ENCODE measurements at regions not wholly inside any gene's neighbourhood (a gene's known extent, or its start where the extent isn't known, plus 50 kb on each side); places are given as distances from the start of the nearest gene placed in this dataset.
A peak's percentile ranks its signal among the peaks of the same experiment; 100 is the strongest.

- TF ChIP-seq BACH2 (CRISPR knock-in tag; IDR thresholded peaks at IDR 0.05; ENCODE audit: borderline replicate concordance) = no peak
- TF ChIP-seq GLIS3 (CRISPR knock-in tag; IDR thresholded peaks at IDR 0.05) = no peak
- no peak for TF ChIP-seq CSRNP3 (CRISPR knock-in tag; IDR thresholded peaks at IDR 0.05)
- no peak for TF ChIP-seq TCF4 (CRISPR knock-in tag; IDR thresholded peaks at IDR 0.05; ENCODE audit: borderline replicate concordance)
- no peak for TF ChIP-seq ZNF8 (CRISPR knock-in tag; IDR thresholded peaks at IDR 0.05)
- TF ChIP-seq ZNF565 (CRISPR knock-in tag; conservative IDR thresholded peaks at IDR 0.05; ENCODE audit: low read depth) = no peak
- no peak for TF ChIP-seq SNAI2 (CRISPR knock-in tag; IDR thresholded peaks at IDR 0.05)
- TF ChIP-seq TOX (CRISPR knock-in tag; IDR thresholded peaks at IDR 0.05; ENCODE audit: borderline replicate concordance) = no peak
These were observed 153.5 kb upstream of the IRS2 start (continued) for GRCh38 chr13:109939838-109940237.

GRCh38 chr13:109939180-109939579 is 152.8 kb upstream of the IRS2 start:
- peak; percentile 56 for ATAC-seq
- TF ChIP-seq OSR1 (CRISPR knock-in tag; IDR thresholded peaks at IDR 0.05) (no peak), ZC3H10 (CRISPR knock-in tag; IDR thresholded peaks at IDR 0.05) (no peak), CSDC2 (CRISPR knock-in tag; IDR thresholded peaks at IDR 0.05) (no peak), ESRRG (CRISPR knock-in tag; IDR thresholded peaks at IDR 0.05) (no peak), RARB (CRISPR knock-in tag; IDR thresholded peaks at IDR 0.05) (no peak), ZNF8 (CRISPR knock-in tag; IDR thresholded peaks at IDR 0.05) (no peak), POU6F1 (CRISPR knock-in tag; IDR thresholded peaks at IDR 0.05; ENCODE audit: borderline replicate concordance, low read depth) (no peak), PPARA (CRISPR knock-in tag; IDR thresholded peaks at IDR 0.05; ENCODE audit: borderline replicate concordance) (no peak), ZNF70 (CRISPR knock-in tag; IDR thresholded peaks at IDR 0.05) (no peak), ZNF565 (CRISPR knock-in tag; conservative IDR thresholded peaks at IDR 0.05; ENCODE audit: low read depth) (no peak), TCF4 (CRISPR knock-in tag; IDR thresholded peaks at IDR 0.05; ENCODE audit: borderline replicate concordance) (no peak), ZFP3 (CRISPR knock-in tag; IDR thresholded peaks at IDR 0.05) (no peak), GLIS3 (CRISPR knock-in tag; IDR thresholded peaks at IDR 0.05) (no peak), CREB5 (CRISPR knock-in tag; IDR thresholded peaks at IDR 0.05; ENCODE audit: low read depth) (no peak)

GRCh38 chr13:109938255-109938936 is 152.0 kb upstream of the IRS2 start:
- ATAC-seq = peak; percentile 83
- TF ChIP-seq TSHZ2 (CRISPR knock-in tag; IDR thresholded peaks at IDR 0.05) = no peak
- no peak for TF ChIP-seq TCF4 (CRISPR knock-in tag; IDR thresholded peaks at IDR 0.05; ENCODE audit: borderline replicate concordance)
- TF ChIP-seq OSR1 (CRISPR knock-in tag; IDR thresholded peaks at IDR 0.05) = no peak
- TF ChIP-seq ZFP30 (CRISPR knock-in tag; IDR thresholded peaks at IDR 0.05) = no peak
- no peak for TF ChIP-seq PPARA (CRISPR knock-in tag; IDR thresholded peaks at IDR 0.05; ENCODE audit: borderline replicate concordance)
- no peak for TF ChIP-seq ZNF70 (CRISPR knock-in tag; IDR thresholded peaks at IDR 0.05)
- TF ChIP-seq GLIS3 (CRISPR knock-in tag; IDR thresholded peaks at IDR 0.05) = no peak
- no peak for TF ChIP-seq SNAI2 (CRISPR knock-in tag; IDR thresholded peaks at IDR 0.05)
- no peak for TF ChIP-seq ZC3H10 (CRISPR knock-in tag; IDR thresholded peaks at IDR 0.05)
- no peak for TF ChIP-seq ZNF8 (CRISPR knock-in tag; IDR thresholded peaks at IDR 0.05)
- TF ChIP-seq ISL1 (CRISPR knock-in tag; IDR thresholded peaks at IDR 0.05) = no peak
- TF ChIP-seq TOX (CRISPR knock-in tag; IDR thresholded peaks at IDR 0.05; ENCODE audit: borderline replicate concordance) = no peak
- TF ChIP-seq CREB5 (CRISPR knock-in tag; IDR thresholded peaks at IDR 0.05; ENCODE audit: low read depth) = no peak
